ENCODE measurements at regions not wholly inside any gene's neighbourhood (a gene's known extent, or its start where the extent isn't known, plus 50 kb on each side); places are given as distances from the start of the nearest gene placed in this dataset.

- TF ChIP-seq, protein P1, sequence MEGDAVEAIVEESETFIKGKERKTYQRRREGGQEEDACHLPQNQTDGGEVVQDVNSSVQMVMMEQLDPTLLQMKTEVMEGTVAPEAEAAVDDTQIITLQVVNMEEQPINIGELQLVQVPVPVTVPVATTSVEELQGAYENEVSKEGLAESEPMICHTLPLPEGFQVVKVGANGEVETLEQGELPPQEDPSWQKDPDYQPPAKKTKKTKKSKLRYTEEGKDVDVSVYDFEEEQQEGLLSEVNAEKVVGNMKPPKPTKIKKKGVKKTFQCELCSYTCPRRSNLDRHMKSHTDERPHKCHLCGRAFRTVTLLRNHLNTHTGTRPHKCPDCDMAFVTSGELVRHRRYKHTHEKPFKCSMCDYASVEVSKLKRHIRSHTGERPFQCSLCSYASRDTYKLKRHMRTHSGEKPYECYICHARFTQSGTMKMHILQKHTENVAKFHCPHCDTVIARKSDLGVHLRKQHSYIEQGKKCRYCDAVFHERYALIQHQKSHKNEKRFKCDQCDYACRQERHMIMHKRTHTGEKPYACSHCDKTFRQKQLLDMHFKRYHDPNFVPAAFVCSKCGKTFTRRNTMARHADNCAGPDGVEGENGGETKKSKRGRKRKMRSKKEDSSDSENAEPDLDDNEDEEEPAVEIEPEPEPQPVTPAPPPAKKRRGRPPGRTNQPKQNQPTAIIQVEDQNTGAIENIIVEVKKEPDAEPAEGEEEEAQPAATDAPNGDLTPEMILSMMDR (IDR thresholded peaks at IDR 0.05) = no peak
- no peaks in the 10 kb centered on the region for H3K27me3 ChIP-seq (ENCODE audit: control insufficient read depth in 2 of 2, insufficient read depth in 2 of 2, low read length in 2 of 2)
- H2AFZ ChIP-seq (ENCODE audit: insufficient read depth, low read depth, low read length, poor library complexity, severe bottlenecking) = no peak overlapping the region
- Mint-ChIP-seq H3K27ac (no peak overlapping the region), H3K4me3 (no peak overlapping the region), H3K27me3 (ENCODE audit: low read depth in 3 of 3) (no peaks in the 10 kb centered on the region), H3K36me3 (no peaks in the 10 kb centered on the region), H3K4me1 (no peaks in the 10 kb centered on the region), H3K9me3 (peaks cover 4 to 25% (median 13%) of the 10 kb centered on the region in 7 donors)
- no peak overlapping the region for H3K4me3 ChIP-seq (replicated peaks in 1 of 3; ENCODE audit: low read depth in 2 of 3, low read length in 3 of 3)
- no peak overlapping the region for H3K9ac ChIP-seq (ENCODE audit: insufficient read depth, low read length, poor library complexity, severe bottlenecking)
- intact Hi-C loops (cut with micrococcal nuclease) = no loop called here
- H3K27ac ChIP-seq (ENCODE audit: low read depth in 1 of 2, low read length in 2 of 2) = no peak overlapping the region
- no peaks in the 10 kb centered on the region for H3K79me2 ChIP-seq (ENCODE audit: insufficient read depth, low read length)
- no peaks in the 10 kb centered on the region for H3K4me1 ChIP-seq (ENCODE audit: control insufficient read depth in 1 of 2, insufficient read depth in 2 of 2, low read length in 2 of 2)
- no peak overlapping the region for H3K4me2 ChIP-seq (replicated peaks; ENCODE audit: extremely low read depth, low read length, poor library complexity, severe bottlenecking)
- H3K36me3 ChIP-seq (replicated peaks in 1 of 2; ENCODE audit: control insufficient read depth in 1 of 2, insufficient read depth in 2 of 2, low read length in 2 of 2) = no peaks in the 10 kb centered on the region
- H3K9me3 ChIP-seq (replicated peaks in 1 of 2; ENCODE audit: control insufficient read depth in 1 of 2, insufficient read depth in 1 of 2, low read length in 2 of 2) = peaks cover 0 to 3% of the 10 kb centered on the region in 2 donors
- H4K20me1 ChIP-seq (ENCODE audit: insufficient read depth, low read length) = no peaks in the 10 kb centered on the region
- DNase-seq = no peak
- no CpG with 5 or more reads among the region's 1 CpG for WGBS (ENCODE audit: insufficient coverage)
Measured at GRCh38 chr6:119917186-119917585, 567.6 kb upstream of the MAN1A1 start.

DNA sequence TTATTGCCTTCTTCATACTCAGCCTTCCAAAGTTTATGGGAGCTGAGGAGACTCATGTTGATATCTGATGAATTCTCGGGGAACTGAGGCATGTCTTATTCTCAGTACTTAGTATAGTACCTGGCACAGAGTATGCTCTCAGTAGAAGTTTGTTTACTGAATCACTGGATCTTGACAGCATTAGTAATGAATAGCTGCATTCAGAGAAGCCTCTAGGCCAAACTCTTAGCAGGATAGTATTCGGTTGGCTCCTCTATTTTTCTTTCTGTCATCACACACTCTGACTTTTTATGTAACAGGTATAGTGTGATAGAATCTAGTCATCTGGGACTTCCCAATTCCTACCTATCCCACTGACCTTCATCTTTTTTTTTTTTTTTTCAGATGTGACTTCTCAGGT lies 566.4 kb upstream of the MAN1A1 start:
- Histone ChIP-seq H3K4me3 (replicated peaks in 1 of 3; ENCODE audit: low read depth in 2 of 3, low read length in 3 of 3) (no peak overlapping the region), H3K27me3 (ENCODE audit: control insufficient read depth in 2 of 2, insufficient read depth in 2 of 2, low read length in 2 of 2) (no peaks in the 10 kb centered on the region), H3K27ac (ENCODE audit: low read depth in 1 of 2, low read length in 2 of 2) (no peak overlapping the region), H3K9me3 (replicated peaks in 1 of 2; ENCODE audit: control insufficient read depth in 1 of 2, insufficient read depth in 1 of 2, low read length in 2 of 2) (no peaks in the 10 kb centered on the region), H4K20me1 (ENCODE audit: insufficient read depth, low read length) (no peaks in the 10 kb centered on the region), H3K36me3 (replicated peaks in 1 of 2; ENCODE audit: control insufficient read depth in 1 of 2, insufficient read depth in 2 of 2, low read length in 2 of 2) (no peaks in the 10 kb centered on the region), H2AFZ (ENCODE audit: insufficient read depth, low read depth, low read length, poor library complexity, severe bottlenecking) (no peak overlapping the region), H3K79me2 (ENCODE audit: insufficient read depth, low read length) (no peaks in the 10 kb centered on the region), H3K4me1 (ENCODE audit: control insufficient read depth in 1 of 2, insufficient read depth in 2 of 2, low read length in 2 of 2) (no peaks in the 10 kb centered on the region), H3K9ac (ENCODE audit: insufficient read depth, low read length, poor library complexity, severe bottlenecking) (no peak overlapping the region), H3K4me2 (replicated peaks; ENCODE audit: extremely low read depth, low read length, poor library complexity, severe bottlenecking) (no peak overlapping the region)
- WGBS (ENCODE audit: insufficient coverage) = 100% methylated on average over 1 of the region's 2 CpGs
- H3K4me3 Mint-ChIP-seq = no peak overlapping the region
- H3K27ac Mint-ChIP-seq = no peak overlapping the region
- H3K9me3 Mint-ChIP-seq = peaks cover 0 to 18% (median 7%) of the 10 kb centered on the region in 7 donors
- no peaks in the 10 kb centered on the region for H3K36me3 Mint-ChIP-seq
- TF ChIP-seq, protein P1 (IDR thresholded peaks at IDR 0.05) = no peak
- no peaks in the 10 kb centered on the region for H3K27me3 Mint-ChIP-seq (ENCODE audit: low read depth in 3 of 3)
- intact Hi-C loops (cut with micrococcal nuclease) = no loop called here
- no peak for DNase-seq
- H3K4me1 Mint-ChIP-seq = no peaks in the 10 kb centered on the region
